OCI-LY3 (cell line): ENCODE measurements at regions not wholly inside any gene's neighbourhood (a gene's known extent, or its start where the extent isn't known, plus 50 kb on each side); places are given as distances from the start of the nearest gene placed in this dataset.

Experiments used
- H2AFZ ChIP-seq: fragments of 200-600, 300-600 bp; shearing (Covaris generic); 2 replicates; pipeline ENCODE4 v1.6.0; 2014; ENCODE audit warnings: antibody characterized with exemption, low read depth, low read length
- H3K27ac ChIP-seq: fragments of 200-600, 300-600 bp; sonication (generic); 2 replicates; pipeline ENCODE4 v1.5.1; 2014; ENCODE audit warnings: mild to moderate bottlenecking, low read length, moderate library complexity, mixed read lengths
- H3K27me3 ChIP-seq: fragments of 200-600, 300-600 bp; sonication (generic); 2 replicates; pipeline ENCODE4 v1.6.1; 2014; ENCODE audit warnings: low read depth, low read length, mixed read lengths
- H3K36me3 ChIP-seq: fragments of 200-600, 300-600 bp; sonication (generic); replicated peaks from 2 replicates; pipeline ENCODE3; 2014; ENCODE audit warnings: low read depth, low read length, mixed read lengths
- H3K4me1 ChIP-seq: fragments of 300-600, 200-600 bp; sonication (generic); 2 replicates; pipeline ENCODE4 v1.6.1; 2014; ENCODE audit warnings: low read length, mixed read lengths
- H3K4me2 ChIP-seq: fragments of 200-600, 300-600 bp; sonication (generic); 2 replicates; pipeline ENCODE4 v1.6.1; 2014; ENCODE audit warnings: low read length, mixed read lengths
- H3K4me3 ChIP-seq: fragments of 300-600, 200-600 bp; sonication (generic); 2 replicates; pipeline ENCODE4 v1.5.1; 2014; ENCODE audit warnings: antibody characterized with exemption, mild to moderate bottlenecking, low read length, moderate library complexity
- H3K79me2 ChIP-seq: fragments of 300-600, 200-600 bp; shearing (Covaris generic); 2 replicates; pipeline ENCODE4 v1.6.1; 2014; ENCODE audit warnings: mild to moderate bottlenecking, low read length, mixed read lengths
- H3K9ac ChIP-seq: fragments of 300-600, 200-600 bp; shearing (Covaris generic); 2 replicates; pipeline ENCODE4 v1.6.0; 2014; ENCODE audit warnings: mild to moderate bottlenecking, low read length, moderate library complexity
- H3K9me3 ChIP-seq: fragments of 200-600, 300-600 bp; shearing (Covaris generic); 2 replicates; pipeline ENCODE4 v1.6.1; 2014; ENCODE audit warnings: low read length, mixed read lengths; ENCODE audit not compliant: insufficient read depth
- H4K20me1 ChIP-seq: fragments of 200-600, 300-600 bp; sonication (generic); 2 replicates; pipeline ENCODE4 v1.6.1; 2016; ENCODE audit warnings: low read length, mixed read lengths; ENCODE audit not compliant: insufficient read depth
- CTCF ChIP-seq: fragments of 200-600, 300-600 bp; sonication (generic); IDR thresholded peaks from 2 replicates; pipeline ENCODE4 v1.5.1; 2014; ENCODE audit warnings: antibody characterized with exemption, low read length, low read depth
- EZH2phosphoT487 ChIP-seq: fragments of 200-600 bp; shearing (Covaris generic); IDR thresholded peaks from 2 replicates; pipeline ENCODE4 v1.6.1; 2018; ENCODE audit warnings: antibody characterized with exemption, mixed run types, low read depth

- Histone ChIP-seq H2AFZ (no peak overlapping the region), H3K36me3 (no peaks in the 10 kb centered on the region), H3K27ac (no peak overlapping the region), H4K20me1 (no peaks in the 10 kb centered on the region), H3K9ac (no peak overlapping the region), H3K4me3 (no peak overlapping the region), H3K27me3 (no peaks in the 10 kb centered on the region), H3K9me3 (no peaks in the 10 kb centered on the region), H3K4me1 (no peaks in the 10 kb centered on the region), H3K79me2 (no peaks in the 10 kb centered on the region), H3K4me2 (no peak overlapping the region)
- TF ChIP-seq CTCF (no peak), EZH2phosphoT487 (no peak)
Observed at GRCh38 chr18:76643996-76644395, 149.0 kb upstream of the ZNF516 start.

GRCh38 chr18:76643199-76643598, 148.2 kb upstream of the ZNF516 start:
- Histone ChIP-seq H3K27me3 (no peaks in the 10 kb centered on the region), H4K20me1 (no peaks in the 10 kb centered on the region), H2AFZ (no peak overlapping the region), H3K4me2 (no peak overlapping the region), H3K79me2 (no peaks in the 10 kb centered on the region), H3K9me3 (no peaks in the 10 kb centered on the region), H3K4me1 (no peaks in the 10 kb centered on the region), H3K9ac (no peak overlapping the region), H3K4me3 (no peak overlapping the region), H3K27ac (no peak overlapping the region), H3K36me3 (no peaks in the 10 kb centered on the region)
- TF ChIP-seq CTCF (no peak), EZH2phosphoT487 (no peak)

GRCh38 chr18:76640438-76640837, 145.4 kb upstream of the ZNF516 start:
- TF ChIP-seq EZH2phosphoT487, result no peak
- H4K20me1 ChIP-seq, result no peaks in the 10 kb centered on the region

GRCh38 chr18:76634564-76634963, 139.5 kb upstream of the ZNF516 start:
- TF ChIP-seq EZH2phosphoT487 (no peak), CTCF (no peak)

More at GRCh38 chr18:76640438-76640837, 145.4 kb upstream of the ZNF516 start:
- no peak overlapping the region for H3K27ac ChIP-seq
- no peaks in the 10 kb centered on the region for H3K4me1 ChIP-seq
- no peak overlapping the region for H3K4me3 ChIP-seq
- H3K9me3 ChIP-seq, result no peaks in the 10 kb centered on the region
- no peak overlapping the region for H3K9ac ChIP-seq
- H3K27me3 ChIP-seq, result no peaks in the 10 kb centered on the region
- H2AFZ ChIP-seq, result no peak overlapping the region
- H3K79me2 ChIP-seq, result no peaks in the 10 kb centered on the region
- H3K36me3 ChIP-seq, result no peaks in the 10 kb centered on the region
- no peak overlapping the region for H3K4me2 ChIP-seq

More at GRCh38 chr18:76634564-76634963, 139.5 kb upstream of the ZNF516 start:
- H4K20me1 ChIP-seq, result no peaks in the 10 kb centered on the region
- no peak overlapping the region for H3K4me3 ChIP-seq
- no peak overlapping the region for H3K9ac ChIP-seq
- H3K4me1 ChIP-seq, result no peaks in the 10 kb centered on the region
- H3K27me3 ChIP-seq, result 0 out of 2 replicates have a peak, but pooled peaks cover 2% of the 10 kb centered on the region
- H3K79me2 ChIP-seq, result no peaks in the 10 kb centered on the region
- H3K27ac ChIP-seq, result no peak overlapping the region
- no peaks in the 10 kb centered on the region for H3K9me3 ChIP-seq
- H2AFZ ChIP-seq, result no peak overlapping the region
- H3K36me3 ChIP-seq, result no peaks in the 10 kb centered on the region
- no peak overlapping the region for H3K4me2 ChIP-seq
